H9 (cell line): ENCODE measurements at regions not wholly inside any gene's neighbourhood (a gene's known extent, or its start where the extent isn't known, plus 50 kb on each side); places are given as distances from the start of the nearest gene placed in this dataset.

Experiments used
- DNase-seq: peaks from one replicate; pipeline ENCODE4 v3.0.0-alpha.2; 2017
- H2AFZ ChIP-seq: one replicate; pipeline ENCODE4 v1.6.1; 2013; ENCODE audit warnings: mild to moderate bottlenecking, low read length, control low read depth, moderate library complexity
- H2AK5ac ChIP-seq: 2 replicates; pipeline ENCODE4 v1.6.1; 2013; ENCODE audit warnings: low read length, control low read depth, mixed read lengths; ENCODE audit not compliant: insufficient read length
- H2BK120ac ChIP-seq: one replicate; pipeline ENCODE4 v1.6.1; 2013; ENCODE audit warnings: low read depth, mild to moderate bottlenecking, low read length, control low read depth, inconsistent platforms; ENCODE audit not compliant: poor library complexity, severe bottlenecking
- H2BK12ac ChIP-seq: 2 replicates; pipeline ENCODE4 v1.6.1; 2013; ENCODE audit warnings: low read length, control low read depth, mixed read lengths, low read depth; ENCODE audit not compliant: insufficient read length
- H2BK15ac ChIP-seq: 2 replicates; pipeline ENCODE4 v1.6.1; 2013; ENCODE audit warnings: low read depth, low read length, control low read depth
- H2BK20ac ChIP-seq: one replicate; pipeline ENCODE4 v1.6.1; 2013; ENCODE audit warnings: low read depth, mild to moderate bottlenecking, low read length, control low read depth, inconsistent platforms; ENCODE audit not compliant: poor library complexity, severe bottlenecking
- H2BK5ac ChIP-seq: 2 replicates; pipeline ENCODE4 v1.6.1; 2013; ENCODE audit warnings: low read length, control low read depth, mixed read lengths; ENCODE audit not compliant: insufficient read length
- H3K14ac ChIP-seq: 2 replicates; pipeline ENCODE4 v1.6.1; 2013; ENCODE audit warnings: low read length, control low read depth; ENCODE audit not compliant: insufficient read depth
- H3K18ac ChIP-seq: 2 replicates; pipeline ENCODE4 v1.6.1; 2013; ENCODE audit warnings: low read depth, mild to moderate bottlenecking, mixed read lengths, low read length, control low read depth; ENCODE audit not compliant: insufficient read length
- H3K23ac ChIP-seq: 2 replicates; pipeline ENCODE4 v1.6.1; 2013; ENCODE audit warnings: low read length, control low read depth, mixed read lengths, low read depth; ENCODE audit not compliant: insufficient read length
- H3K23me2 ChIP-seq: 2 replicates; pipeline ENCODE4 v1.6.1; 2013; ENCODE audit warnings: low read depth, mild to moderate bottlenecking, mixed read lengths, low read length, control low read depth; ENCODE audit not compliant: insufficient read length, poor library complexity, severe bottlenecking
- H3K27ac ChIP-seq: 2 replicates; pipeline ENCODE4 v1.5.1; 2013; ENCODE audit warnings: low read length, control low read depth, mixed read lengths, low read depth; ENCODE audit not compliant: insufficient read length
- H3K27me3 ChIP-seq: 2 replicates; pipeline ENCODE4 v1.6.1; 2013; ENCODE audit warnings: low read length, control low read depth, inconsistent platforms; ENCODE audit not compliant: insufficient read depth
- H3K4ac ChIP-seq: 2 replicates; pipeline ENCODE4 v1.6.1; 2013; ENCODE audit warnings: low read depth, mild to moderate bottlenecking, control low read depth, inconsistent platforms, low read length, moderate library complexity
- H3K4me1 ChIP-seq: 2 replicates; pipeline ENCODE4 v1.6.1; 2013; ENCODE audit warnings: low read length, control low read depth, inconsistent platforms; ENCODE audit not compliant: insufficient read depth
- H3K4me2 ChIP-seq: 2 replicates; pipeline ENCODE4 v1.6.1; 2013; ENCODE audit warnings: low read length, control low read depth, mixed read lengths; ENCODE audit not compliant: insufficient read length, insufficient read depth
- H3K56ac ChIP-seq: 2 replicates; pipeline ENCODE4 v1.6.1; 2013; ENCODE audit warnings: low read depth, mild to moderate bottlenecking, mixed read lengths, low read length, control low read depth; ENCODE audit not compliant: insufficient read length
- H3K79me1 ChIP-seq: 2 replicates; pipeline ENCODE4 v1.6.1; 2013; ENCODE audit warnings: low read depth, mild to moderate bottlenecking, moderate library complexity, low read length, control low read depth, inconsistent platforms; ENCODE audit not compliant: insufficient read depth, poor library complexity, severe bottlenecking
- H3K79me2 ChIP-seq: 2 replicates; pipeline ENCODE4 v1.6.1; 2013; ENCODE audit warnings: low read length, control low read depth, inconsistent platforms; ENCODE audit not compliant: insufficient read depth
- H3K9ac ChIP-seq: 2 replicates; pipeline ENCODE4 v1.6.1; 2013; ENCODE audit warnings: low read length, control low read depth, mixed read lengths; ENCODE audit not compliant: insufficient read length; ENCODE audit errors: extremely low read depth
- H3K9me3 ChIP-seq: one replicate; pipeline ENCODE4 v1.6.1; 2013; ENCODE audit warnings: low read depth, low read length, inconsistent platforms; ENCODE audit not compliant: control insufficient read depth
- H3T11ph ChIP-seq: one replicate; pipeline ENCODE4 v1.6.1; 2013; ENCODE audit warnings: mild to moderate bottlenecking, low read length, control low read depth, inconsistent platforms
- H4K20me1 ChIP-seq: one replicate; pipeline ENCODE4 v1.6.1; 2013; ENCODE audit not compliant: control insufficient read depth, insufficient read length, insufficient read depth
- H4K5ac ChIP-seq: 2 replicates; pipeline ENCODE4 v1.6.1; 2013; ENCODE audit warnings: low read depth, mild to moderate bottlenecking, mixed read lengths, low read length, control low read depth; ENCODE audit not compliant: insufficient read length
- H4K8ac ChIP-seq: replicated peaks from 2 replicates; pipeline ENCODE4 v1.6.1; 2013; ENCODE audit warnings: low read length, control low read depth, mixed read lengths, low read depth; ENCODE audit not compliant: insufficient read length
- H4K91ac ChIP-seq: 2 replicates; pipeline ENCODE4 v1.6.1; 2013; ENCODE audit warnings: low read depth, mild to moderate bottlenecking, moderate library complexity, mixed read lengths, low read length, control low read depth; ENCODE audit not compliant: insufficient read length
- H3K27ac Mint-ChIP-seq, 3 experiments: 2 replicates in 2 of 3; 3 replicates in 1 of 3; pipeline ENCODE4 v1.8.0; 2020 to 2021; ENCODE audit warnings: mixed read lengths in 3 of 3, mild to moderate bottlenecking in 1 of 3, moderate library complexity in 1 of 3
- H3K27me3 Mint-ChIP-seq: 2 replicates; pipeline ENCODE4 v1.8.0; 2021; ENCODE audit warnings: low read depth, mild to moderate bottlenecking, moderate library complexity, mixed read lengths
- H3K36me3 Mint-ChIP-seq, 3 experiments: 2 replicates in 2 of 3; 3 replicates in 1 of 3; pipeline ENCODE4 v1.8.0; 2020 to 2021; ENCODE audit warnings: low read depth in 3 of 3, mixed read lengths in 3 of 3; ENCODE audit not compliant: insufficient read depth in 1 of 3
- H3K4me1 Mint-ChIP-seq, 2 experiments: 2 replicates each; pipeline ENCODE4 v1.8.0; 2020; ENCODE audit warnings: mixed read lengths in 2 of 2
- H3K4me3 Mint-ChIP-seq, 2 experiments: 2 replicates in 1 of 2; 3 replicates in 1 of 2; pipeline ENCODE4 v1.8.0; 2020 to 2021; ENCODE audit warnings: mild to moderate bottlenecking in 2 of 2, mixed read lengths in 2 of 2, moderate library complexity in 1 of 2
- H3K9me3 Mint-ChIP-seq, 2 experiments: 2 replicates in 1 of 2; 3 replicates in 1 of 2; pipeline ENCODE4 v1.8.0; 2020; ENCODE audit warnings: mild to moderate bottlenecking in 2 of 2, mixed read lengths in 2 of 2, moderate library complexity in 1 of 2
- CTCF ChIP-seq: fragments of 200-600 bp; sonication (generic); conservative IDR thresholded peaks from 3 replicates; pipeline ENCODE4 v1.8.0; 2021; ENCODE audit warnings: antibody characterized with exemption, mild to moderate bottlenecking
- WGBS: extraction: QIAGEN DNeasy Blood & Tissue Kit; methylation state at CpG from one replicate; pipeline ENCODE4 v1.1.7; 2013; ENCODE audit warnings: missing lambda C conversion rate, low lambda C conversion rate, mixed read lengths; ENCODE audit not compliant: insufficient read length; ENCODE audit errors: extremely low coverage; 5-methylcytosine and 5-hydroxymethylcytosine counted together

GRCh38 chr16:86396422-86396821 lies 113.9 kb upstream of the FOXF1 start:
- peaks cover 18% of the 10 kb centered on the region for H3K27me3 Mint-ChIP-seq
- H3K9me3 Mint-ChIP-seq: no peaks in the 10 kb centered on the region
- Histone ChIP-seq H4K20me1 (no peaks in the 10 kb centered on the region), H3K4ac (no peak overlapping the region), H4K5ac (no peak overlapping the region), H3K4me2 (no peak overlapping the region), H3K18ac (no peak overlapping the region), H3K79me2 (no peaks in the 10 kb centered on the region), H3T11ph (no peak overlapping the region), H2BK120ac (no peak overlapping the region), H2BK12ac (no peak overlapping the region), H2BK20ac (no peak overlapping the region), H3K27ac (no peak overlapping the region), H3K9me3 (no peaks in the 10 kb centered on the region), H3K56ac (no peak overlapping the region), H4K91ac (no peak overlapping the region), H2AFZ (no peak overlapping the region), H3K9ac (no peak overlapping the region), H2BK5ac (no peak overlapping the region), H2BK15ac (no peak overlapping the region), H3K4me1 (no peaks in the 10 kb centered on the region), H3K23me2 (no peaks in the 10 kb centered on the region), H2AK5ac (no peak overlapping the region), H4K8ac (no peak overlapping the region), H3K27me3 (peaks cover 2% of the 10 kb centered on the region; the same call in 1 of the 2 replicates), H3K79me1 (no peaks in the 10 kb centered on the region), H3K14ac (no peak overlapping the region), H3K23ac (no peak overlapping the region)
- H3K36me3 Mint-ChIP-seq: no peaks in the 10 kb centered on the region
- no peak overlapping the region for H3K4me3 Mint-ChIP-seq
- no CpG with 5 or more reads among the region's 10 CpGs for WGBS
- TF ChIP-seq CTCF: no peak
- peaks cover 12 to 17% of the 10 kb centered on the region in 2 experiments for H3K4me1 Mint-ChIP-seq
- no peak overlapping the region for H3K27ac Mint-ChIP-seq
- DNase-seq: no peak
